OCI-LY1 (cell line): ENCODE measurements at regions not wholly inside any gene's neighbourhood (a gene's known extent, or its start where the extent isn't known, plus 50 kb on each side); places are given as distances from the start of the nearest gene placed in this dataset.

Experiments used
- H2AFZ ChIP-seq: fragments of 200-600 bp; sonication (generic), shearing (Covaris generic); 2 replicates; pipeline ENCODE4 v1.6.0; 2014; ENCODE audit warnings: antibody characterized with exemption, mild to moderate bottlenecking, low read length
- H3F3A ChIP-seq: fragments of 200-600 bp; sonication (generic), shearing (Covaris generic); 2 replicates; pipeline ENCODE4 v1.6.0; 2014; ENCODE audit warnings: mild to moderate bottlenecking, antibody characterized with exemption, low read length, moderate library complexity; ENCODE audit not compliant: insufficient read depth
- H3K27ac ChIP-seq: fragments of 200-600 bp; sonication (generic); 2 replicates; pipeline ENCODE4 v1.5.1; 2014; ENCODE audit warnings: low read length, mixed run types, mild to moderate bottlenecking, low read depth; ENCODE audit not compliant: poor library complexity, severe bottlenecking
- H3K27me3 ChIP-seq: fragments of 200-600 bp; sonication (generic); 2 replicates; pipeline ENCODE4 v1.6.0; 2014; ENCODE audit warnings: antibody characterized with exemption, mild to moderate bottlenecking, low read length, moderate library complexity; ENCODE audit not compliant: insufficient read depth
- H3K36me3 ChIP-seq: fragments of 200-600 bp; sonication (generic); 2 replicates; pipeline ENCODE4 v1.6.1; 2014; ENCODE audit warnings: mild to moderate bottlenecking, antibody characterized with exemption, low read length, moderate library complexity, mixed read lengths; ENCODE audit not compliant: insufficient read depth
- H3K4me1 ChIP-seq: fragments of 200-600 bp; sonication (generic); 2 replicates; pipeline ENCODE4 v1.5.1; 2014; ENCODE audit warnings: mild to moderate bottlenecking, low read length, moderate library complexity; ENCODE audit not compliant: insufficient read depth, severe bottlenecking
- H3K4me2 ChIP-seq: fragments of 200-600 bp; sonication (generic), shearing (Covaris generic); 2 replicates; pipeline ENCODE4 v1.6.1; 2014; ENCODE audit warnings: low read length
- H3K4me3 ChIP-seq: fragments of 200-600 bp; sonication (generic); 2 replicates; pipeline ENCODE4 v1.5.1; 2014; ENCODE audit warnings: low read length, low read depth, mild to moderate bottlenecking, mixed read lengths; ENCODE audit not compliant: poor library complexity, severe bottlenecking
- H3K79me2 ChIP-seq: fragments of 200-600 bp; shearing (Covaris generic); 2 replicates; pipeline ENCODE4 v1.6.1; 2016; ENCODE audit warnings: mixed run types, low read length, mixed read lengths; ENCODE audit not compliant: insufficient read depth
- H3K9ac ChIP-seq: fragments of 200-600 bp; sonication (generic), shearing (Covaris generic); 2 replicates; pipeline ENCODE4 v1.6.1; 2014; ENCODE audit warnings: mild to moderate bottlenecking, low read length, mixed read lengths
- H3K9me2 ChIP-seq: fragments of 200-600 bp; sonication (generic), shearing (Covaris generic); 2 replicates; pipeline ENCODE4 v1.6.1; 2014; ENCODE audit warnings: low read depth, mild to moderate bottlenecking, low read length, mixed read lengths
- H3K9me3 ChIP-seq: fragments of 200-600 bp; shearing (Covaris generic); 2 replicates; pipeline ENCODE4 v1.6.1; 2014; ENCODE audit warnings: low read length, mixed read lengths
- H4K20me1 ChIP-seq: fragments of 200-600 bp; sonication (generic), shearing (Covaris generic); 2 replicates; pipeline ENCODE4 v1.6.0; 2016; ENCODE audit warnings: mild to moderate bottlenecking, low read length; ENCODE audit not compliant: insufficient read depth
- EZH2 ChIP-seq: fragments of 200-600 bp; sonication (generic), shearing (Covaris generic); IDR thresholded peaks from 2 replicates; pipeline ENCODE4 v1.8.0; 2017; ENCODE audit warnings: borderline replicate concordance, mixed run types, mild to moderate bottlenecking, antibody characterized with exemption, low read length, moderate library complexity, mixed read lengths
- TF ChIP-seq, protein P1 (sequence below): fragments of 200-600 bp; sonication (generic), shearing (Covaris generic); IDR thresholded peaks from 2 replicates; pipeline ENCODE4 v1.5.1; 2017; ENCODE audit warnings: mild to moderate bottlenecking, antibody characterized with exemption, low read length, moderate library complexity, mixed read lengths

DNA sequence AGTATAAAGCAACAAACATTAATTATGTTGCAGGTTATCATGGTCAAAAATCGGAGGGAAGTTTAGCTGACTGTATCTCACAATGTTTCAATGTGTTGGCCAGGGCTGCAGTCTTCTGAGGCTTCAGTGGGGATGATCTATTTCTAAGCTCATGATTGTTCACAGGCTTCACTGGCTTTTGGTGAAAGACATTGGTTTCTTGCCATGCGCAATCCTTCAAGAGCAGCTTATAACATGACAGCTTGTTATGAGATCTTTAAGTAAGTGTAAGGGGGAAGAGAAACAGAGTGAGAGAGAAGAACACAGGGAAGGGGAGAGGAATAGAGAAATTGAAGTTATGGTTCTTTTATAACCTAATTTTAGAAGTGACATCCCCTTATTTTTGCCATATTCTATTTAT lies 385.9 kb upstream of the CHD1 start:
- no peak overlapping the region for H3K9ac ChIP-seq
- H2AFZ ChIP-seq = no peak overlapping the region
- H3F3A ChIP-seq = no peaks in the 10 kb centered on the region
- H3K79me2 ChIP-seq = no peaks in the 10 kb centered on the region
- no peaks in the 10 kb centered on the region for H3K4me1 ChIP-seq
- H4K20me1 ChIP-seq = no peaks in the 10 kb centered on the region
- H3K9me2 ChIP-seq = no peaks in the 10 kb centered on the region
- no peak for TF ChIP-seq EZH2
- TF ChIP-seq, protein P1, sequence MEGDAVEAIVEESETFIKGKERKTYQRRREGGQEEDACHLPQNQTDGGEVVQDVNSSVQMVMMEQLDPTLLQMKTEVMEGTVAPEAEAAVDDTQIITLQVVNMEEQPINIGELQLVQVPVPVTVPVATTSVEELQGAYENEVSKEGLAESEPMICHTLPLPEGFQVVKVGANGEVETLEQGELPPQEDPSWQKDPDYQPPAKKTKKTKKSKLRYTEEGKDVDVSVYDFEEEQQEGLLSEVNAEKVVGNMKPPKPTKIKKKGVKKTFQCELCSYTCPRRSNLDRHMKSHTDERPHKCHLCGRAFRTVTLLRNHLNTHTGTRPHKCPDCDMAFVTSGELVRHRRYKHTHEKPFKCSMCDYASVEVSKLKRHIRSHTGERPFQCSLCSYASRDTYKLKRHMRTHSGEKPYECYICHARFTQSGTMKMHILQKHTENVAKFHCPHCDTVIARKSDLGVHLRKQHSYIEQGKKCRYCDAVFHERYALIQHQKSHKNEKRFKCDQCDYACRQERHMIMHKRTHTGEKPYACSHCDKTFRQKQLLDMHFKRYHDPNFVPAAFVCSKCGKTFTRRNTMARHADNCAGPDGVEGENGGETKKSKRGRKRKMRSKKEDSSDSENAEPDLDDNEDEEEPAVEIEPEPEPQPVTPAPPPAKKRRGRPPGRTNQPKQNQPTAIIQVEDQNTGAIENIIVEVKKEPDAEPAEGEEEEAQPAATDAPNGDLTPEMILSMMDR = no peak
- no peak overlapping the region for H3K4me3 ChIP-seq
- H3K9me3 ChIP-seq = no peaks in the 10 kb centered on the region
- no peak overlapping the region for H3K4me2 ChIP-seq
- H3K27ac ChIP-seq = no peak overlapping the region
- H3K36me3 ChIP-seq = no peaks in the 10 kb centered on the region
- no peaks in the 10 kb centered on the region for H3K27me3 ChIP-seq

DNA sequence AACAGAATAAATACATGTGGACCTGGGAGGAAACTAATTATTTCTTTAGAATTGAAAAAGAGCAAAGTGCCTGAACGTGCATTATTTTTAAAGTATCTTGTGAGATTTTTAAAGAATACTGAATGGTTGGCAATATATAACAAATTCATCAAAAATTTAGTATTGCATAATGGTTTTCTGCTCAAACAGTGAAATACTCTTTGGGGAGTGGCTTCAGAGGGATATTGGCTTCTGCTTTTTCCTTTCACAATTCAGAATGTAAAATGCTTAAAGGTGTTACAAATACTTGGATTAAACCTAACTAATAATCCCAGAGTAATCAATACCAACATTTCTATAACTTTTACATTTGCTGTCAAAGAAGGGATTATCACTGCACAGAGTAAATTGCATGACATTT lies 379.3 kb upstream of the CHD1 start:
- Histone ChIP-seq H3K27ac (no peak overlapping the region), H2AFZ (no peak overlapping the region), H3K9me2 (no peaks in the 10 kb centered on the region), H3K27me3 (no peaks in the 10 kb centered on the region), H3K4me3 (no peak overlapping the region), H3K9me3 (no peaks in the 10 kb centered on the region), H3K4me2 (no peak overlapping the region), H3K9ac (no peak overlapping the region), H3K4me1 (no peaks in the 10 kb centered on the region), H3F3A (no peaks in the 10 kb centered on the region), H3K79me2 (no peaks in the 10 kb centered on the region), H4K20me1 (no peaks in the 10 kb centered on the region), H3K36me3 (no peaks in the 10 kb centered on the region)
- TF ChIP-seq, protein P1 = no peak
- TF ChIP-seq EZH2 = no peak

GRCh38 chr5:99305045-99305580 lies 376.3 kb upstream of the CHD1 start:
- H3K9me2 ChIP-seq = no peaks in the 10 kb centered on the region
- H3K9ac ChIP-seq = no peak overlapping the region
- no peaks in the 10 kb centered on the region for H3K27me3 ChIP-seq
- H4K20me1 ChIP-seq = no peaks in the 10 kb centered on the region
- H3K9me3 ChIP-seq = no peaks in the 10 kb centered on the region
- no peaks in the 10 kb centered on the region for H3K36me3 ChIP-seq
- no peak for TF ChIP-seq EZH2
- TF ChIP-seq, protein P1 = no peak
- no peak overlapping the region for H3K27ac ChIP-seq
- no peaks in the 10 kb centered on the region for H3K4me1 ChIP-seq
- H3K4me2 ChIP-seq = no peak overlapping the region
- no peak overlapping the region for H2AFZ ChIP-seq
- no peaks in the 10 kb centered on the region for H3K79me2 ChIP-seq
- H3F3A ChIP-seq = no peaks in the 10 kb centered on the region
- H3K4me3 ChIP-seq = no peak overlapping the region
